Pancreas (tissue), 10 donors: ENCODE measurements at regions not wholly inside any gene's neighbourhood (a gene's known extent, or its start where the extent isn't known, plus 50 kb on each side); places are given as distances from the start of the nearest gene placed in this dataset.

Source experiments
- ATAC-seq, 4 donors: fragments of 200-7000 bp; cut with Tn5 transposase; one replicate each; pipeline versions ENCODE4 v1.8.0 to v1.9.1; 2020; ENCODE audit warnings: mild to moderate bottlenecking in 4 of 4, moderate library complexity in 4 of 4
- DNase-seq, 6 donors: peaks; one replicate each; pipeline ENCODE4 v3.0.0-alpha.2; 2020
- FAIRE-seq: peaks from 2 replicates; lab custom pipeline; 2012; peaks lifted over from hg19 to GRCh38; lab: Jason Lieb, UNC
- H3K27ac ChIP-seq, 4 donors: fragments of 200-600 bp; sonication (generic); 1 replicate in 3 of 4; 2 replicates in 1 of 4; pipeline versions ENCODE4 v1.5.0 to v1.8.0; 2020
- H3K27me3 ChIP-seq, 4 donors: fragments of 200-600 bp; one replicate each; pipeline ENCODE4 v1.8.0; 2021
- H3K36me3 ChIP-seq, 3 donors: fragments of 200-600 bp; sonication (generic) in 1 of 3; one replicate each; pipeline versions ENCODE4 v1.5.0 to v1.8.0; 2020 to 2021
- H3K4me1 ChIP-seq, 3 donors: fragments of 200-600 bp; one replicate each; pipeline ENCODE4 v1.8.0; 2021
- H3K4me3 ChIP-seq, 4 donors: fragments of 200-600 bp; sonication (generic) in 2 of 4; one replicate each; pipeline versions ENCODE4 v1.5.0 to v1.8.0; 2020 to 2021
- H3K9me3 ChIP-seq, 4 donors: fragments of 200-600 bp; one replicate each; pipeline ENCODE4 v1.8.0; 2021
- WGBS, 2 donors: extraction: QIAGEN DNeasy Blood & Tissue Kit; methylation state at CpG; one replicate each; pipeline ENCODE4 v1.1.7; 2013; 5-methylcytosine and 5-hydroxymethylcytosine counted together
- intact Hi-C, 3 donors: fragments of 100-400 bp; cut with DNase I; formaldehyde crosslinking; loops; one replicate each; pipeline versions ENCODE4 v1.11.1 to v1.14.2; 2022
- TF ChIP-seq, protein P1 (sequence below), 4 donors: fragments of 200-600 bp; sonication (generic) in 3 of 4; IDR thresholded peaks; one replicate each; pipeline versions ENCODE4 v1.5.0 to v1.8.0; 2021; ENCODE audit warnings: antibody characterized with exemption in 4 of 4
- donor health status: healthy with polysubstance abuse.
- donor health status: DM: no; HTN: no; CAD: no; lungs with moderate emphysema.
- donor health status: DM: no; HTN: no; CAD: no.
- donor health status: control.
- donor health status: control.
- donor health status: Bipolar disorder and iron deficiency.
- donor health status: DM: yes; HTN: yes; CAD: no.
- donor health status: DM: no; HTN: no; CAD: no.
- donor health status: DM: no; HTN: no; CAD: no.
- donor health status: DM: yes; HTN: yes; CAD: no.

DNA sequence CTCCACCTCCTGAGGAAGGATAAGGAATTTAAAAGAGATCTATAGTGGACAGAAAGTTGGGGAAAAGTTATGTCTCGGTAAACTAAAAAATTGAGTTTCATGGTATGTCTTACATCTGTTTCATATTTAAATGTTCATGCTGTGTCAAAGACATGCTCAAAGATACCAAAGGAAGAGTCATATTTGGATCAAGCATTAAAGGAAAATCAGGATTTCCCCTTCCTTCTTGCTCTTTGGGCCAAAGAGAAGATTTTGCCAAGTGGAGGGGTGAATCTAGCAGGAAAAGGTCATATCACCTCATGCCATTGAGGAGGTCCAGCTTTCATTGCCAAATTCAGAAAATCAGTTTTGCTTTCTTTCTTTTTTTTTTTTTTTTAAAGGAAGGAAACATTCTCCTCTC, 192.4 kb downstream of the OGFRL1 start:
- DNase-seq, result no peak
- no peak overlapping the region for H3K4me3 ChIP-seq
- ATAC-seq, result no peak
- H3K4me1 ChIP-seq, result no peaks in the 10 kb centered on the region
- intact Hi-C loops, result loop anchor here in 1 of 3 donors (10.0 kb wide), 1 partner anchor 86 kb away; no protein-coding TSS in a partner anchor
- H3K27me3 ChIP-seq, result no peaks in the 10 kb centered on the region
- no peak for FAIRE-seq
- H3K9me3 ChIP-seq, result no peaks in the 10 kb centered on the region
- H3K36me3 ChIP-seq, result no peaks in the 10 kb centered on the region
- no peak overlapping the region for H3K27ac ChIP-seq
- 88 to 89% methylated on average over 1 of the region's 1 CpG for WGBS, 2 donors
- TF ChIP-seq, protein P1, sequence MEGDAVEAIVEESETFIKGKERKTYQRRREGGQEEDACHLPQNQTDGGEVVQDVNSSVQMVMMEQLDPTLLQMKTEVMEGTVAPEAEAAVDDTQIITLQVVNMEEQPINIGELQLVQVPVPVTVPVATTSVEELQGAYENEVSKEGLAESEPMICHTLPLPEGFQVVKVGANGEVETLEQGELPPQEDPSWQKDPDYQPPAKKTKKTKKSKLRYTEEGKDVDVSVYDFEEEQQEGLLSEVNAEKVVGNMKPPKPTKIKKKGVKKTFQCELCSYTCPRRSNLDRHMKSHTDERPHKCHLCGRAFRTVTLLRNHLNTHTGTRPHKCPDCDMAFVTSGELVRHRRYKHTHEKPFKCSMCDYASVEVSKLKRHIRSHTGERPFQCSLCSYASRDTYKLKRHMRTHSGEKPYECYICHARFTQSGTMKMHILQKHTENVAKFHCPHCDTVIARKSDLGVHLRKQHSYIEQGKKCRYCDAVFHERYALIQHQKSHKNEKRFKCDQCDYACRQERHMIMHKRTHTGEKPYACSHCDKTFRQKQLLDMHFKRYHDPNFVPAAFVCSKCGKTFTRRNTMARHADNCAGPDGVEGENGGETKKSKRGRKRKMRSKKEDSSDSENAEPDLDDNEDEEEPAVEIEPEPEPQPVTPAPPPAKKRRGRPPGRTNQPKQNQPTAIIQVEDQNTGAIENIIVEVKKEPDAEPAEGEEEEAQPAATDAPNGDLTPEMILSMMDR (IDR thresholded peaks at IDR 0.05), result no peak

DNA sequence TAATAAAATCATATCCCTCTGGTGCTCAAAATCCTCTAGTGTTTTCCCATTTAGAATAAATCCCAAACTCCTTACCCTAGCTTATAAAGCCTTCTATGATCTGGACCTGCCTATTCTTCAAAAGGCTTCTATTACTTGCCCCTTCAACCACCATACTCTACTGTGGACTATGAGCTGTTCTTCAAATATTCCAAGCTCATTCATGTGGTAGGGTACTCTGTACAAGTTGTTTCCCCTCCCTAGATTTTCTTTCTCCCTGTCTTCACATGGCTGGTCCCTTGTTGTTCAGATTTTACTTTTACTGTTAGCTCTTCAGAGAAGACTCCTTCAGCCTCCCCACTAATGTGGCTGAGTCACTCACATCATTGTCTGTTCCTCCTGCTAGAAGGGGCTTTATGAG, 193.2 kb downstream of the OGFRL1 start:
- intact Hi-C loops, result loop anchor here in 1 of 3 donors (10.0 kb wide), 1 partner anchor 87 kb away; no protein-coding TSS in a partner anchor
- Histone ChIP-seq H3K4me1 (no peaks in the 10 kb centered on the region), H3K27ac (no peak overlapping the region), H3K4me3 (no peak overlapping the region), H3K9me3 (no peaks in the 10 kb centered on the region), H3K27me3 (no peaks in the 10 kb centered on the region), H3K36me3 (no peaks in the 10 kb centered on the region)
- FAIRE-seq (no peak), DNase-seq (no peak), ATAC-seq (no peak)
- TF ChIP-seq, protein P1 (IDR thresholded peaks at IDR 0.05), result no peak

DNA sequence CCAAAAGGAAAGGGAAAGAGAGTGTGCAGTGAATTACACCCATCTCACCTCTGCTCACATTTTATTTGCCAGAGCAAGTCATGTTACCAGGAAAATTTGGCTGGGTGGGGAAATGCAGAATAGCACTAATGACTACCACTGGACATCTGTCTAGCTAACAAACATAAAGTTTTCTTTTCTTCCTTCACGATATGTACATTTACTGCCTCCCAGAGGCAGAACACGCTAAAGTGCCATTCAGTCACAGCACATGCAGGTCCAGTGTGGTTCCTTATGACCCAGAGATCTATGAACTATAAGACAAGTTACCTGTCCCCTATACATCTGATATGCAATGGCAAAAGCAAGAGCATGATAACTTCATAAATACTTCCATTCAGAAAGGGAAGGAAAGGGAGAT, 194.1 kb downstream of the OGFRL1 start:
- TF ChIP-seq, protein P1 (IDR thresholded peaks at IDR 0.05), result no peak
- no peak for FAIRE-seq
- intact Hi-C loops, result loop anchor here in 1 of 3 donors (10.0 kb wide), 1 partner anchor 88 kb away; no protein-coding TSS in a partner anchor

DNA sequence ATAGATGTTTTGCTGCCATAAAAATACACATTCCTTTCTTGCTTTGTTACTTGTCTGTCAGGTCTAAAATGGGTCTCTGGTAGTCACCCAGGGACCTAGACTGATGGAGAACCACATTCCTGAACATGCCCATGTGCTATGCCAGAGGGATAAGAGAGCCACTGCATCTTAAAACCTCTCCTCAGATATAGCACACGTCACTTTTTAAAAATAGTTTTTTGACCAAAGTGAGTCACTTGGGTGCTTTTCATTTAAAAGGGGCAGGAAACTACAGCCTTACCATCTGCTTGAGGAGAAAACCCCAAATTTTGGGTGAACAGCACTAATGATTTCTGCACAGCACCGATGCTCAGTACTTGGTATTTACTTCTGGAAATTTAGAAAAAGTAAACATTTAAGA, 197.8 kb downstream of the OGFRL1 start:
- ATAC-seq (no peak), DNase-seq (no peak), FAIRE-seq (no peak)
- H3K27ac ChIP-seq, result no peak overlapping the region
- no peaks in the 10 kb centered on the region for H3K36me3 ChIP-seq
- H3K4me1 ChIP-seq, result no peaks in the 10 kb centered on the region
- H3K4me3 ChIP-seq, result no peak overlapping the region
- intact Hi-C loops, result loop anchor here in 1 of 3 donors (10.0 kb wide), 1 partner anchor 92 kb away; no protein-coding TSS in a partner anchor
- H3K9me3 ChIP-seq, result no peaks in the 10 kb centered on the region
- TF ChIP-seq, protein P1 (IDR thresholded peaks at IDR 0.05), result no peak
- 81 to 85% methylated on average over 2 of the region's 2 CpGs for WGBS, 2 donors
- no peaks in the 10 kb centered on the region for H3K27me3 ChIP-seq

More for the DNA sequence above, 194.1 kb downstream of the OGFRL1 start:
- Histone ChIP-seq H3K9me3 (no peaks in the 10 kb centered on the region), H3K27ac (no peak overlapping the region), H3K27me3 (no peaks in the 10 kb centered on the region), H3K36me3 (no peaks in the 10 kb centered on the region), H3K4me1 (no peaks in the 10 kb centered on the region), H3K4me3 (no peak overlapping the region)
- 76 to 78% methylated on average over 2 of the region's 2 CpGs for WGBS, 2 donors
- no peak for DNase-seq
- ATAC-seq, result no peak

DNA sequence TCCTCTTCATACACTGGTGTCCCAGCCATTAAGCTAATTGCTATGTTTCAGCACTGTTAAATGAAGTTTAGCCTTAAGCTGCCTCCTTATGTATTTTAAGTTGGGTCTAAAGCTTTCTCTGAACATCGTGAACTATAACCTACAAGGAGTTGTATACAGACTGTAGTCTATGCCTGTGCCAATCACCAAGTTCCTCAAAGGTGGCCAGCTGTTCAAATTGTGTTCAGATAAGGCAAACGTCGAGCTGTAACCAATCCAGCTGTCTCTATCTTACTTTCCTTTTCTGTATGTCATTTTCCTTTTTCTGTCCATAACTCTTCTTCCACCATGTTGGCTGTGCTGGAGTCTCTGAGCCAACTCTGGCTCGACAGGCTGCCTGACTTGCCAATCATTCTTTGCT, 199.6 kb downstream of the OGFRL1 start:
- TF ChIP-seq, protein P1 (IDR thresholded peaks at IDR 0.05), result no peak
- peak in 3 of 4 donors; percentile 43 to 71 (median 54) for ATAC-seq
- DNase-seq, result no peak

More for the DNA sequence above, 199.6 kb downstream of the OGFRL1 start:
- no peaks in the 10 kb centered on the region for H3K27me3 ChIP-seq
- no peak overlapping the region for H3K4me3 ChIP-seq
- intact Hi-C loops, result loop anchor here in 1 of 3 donors (10.0 kb wide), 1 partner anchor 93 kb away; no protein-coding TSS in a partner anchor
- whole genome bisulfite sequencing, 2 donors, result 25 to 34% methylated on average over 4 of the region's 4 CpGs
- H3K27ac ChIP-seq, result no peak overlapping the region
- H3K9me3 ChIP-seq, result no peaks in the 10 kb centered on the region
- H3K36me3 ChIP-seq, result no peaks in the 10 kb centered on the region
- no peak for FAIRE-seq
- H3K4me1 ChIP-seq, result no peaks in the 10 kb centered on the region
